ENCODE measurements at regions not wholly inside any gene's neighbourhood (a gene's known extent, or its start where the extent isn't known, plus 50 kb on each side); places are given as distances from the start of the nearest gene placed in this dataset.
"Not testable (repeated sequence)": the region's sequence is repeated elsewhere in the genome, so short reads cannot be mapped to it uniquely, and the experiment has no call there.

DNA sequence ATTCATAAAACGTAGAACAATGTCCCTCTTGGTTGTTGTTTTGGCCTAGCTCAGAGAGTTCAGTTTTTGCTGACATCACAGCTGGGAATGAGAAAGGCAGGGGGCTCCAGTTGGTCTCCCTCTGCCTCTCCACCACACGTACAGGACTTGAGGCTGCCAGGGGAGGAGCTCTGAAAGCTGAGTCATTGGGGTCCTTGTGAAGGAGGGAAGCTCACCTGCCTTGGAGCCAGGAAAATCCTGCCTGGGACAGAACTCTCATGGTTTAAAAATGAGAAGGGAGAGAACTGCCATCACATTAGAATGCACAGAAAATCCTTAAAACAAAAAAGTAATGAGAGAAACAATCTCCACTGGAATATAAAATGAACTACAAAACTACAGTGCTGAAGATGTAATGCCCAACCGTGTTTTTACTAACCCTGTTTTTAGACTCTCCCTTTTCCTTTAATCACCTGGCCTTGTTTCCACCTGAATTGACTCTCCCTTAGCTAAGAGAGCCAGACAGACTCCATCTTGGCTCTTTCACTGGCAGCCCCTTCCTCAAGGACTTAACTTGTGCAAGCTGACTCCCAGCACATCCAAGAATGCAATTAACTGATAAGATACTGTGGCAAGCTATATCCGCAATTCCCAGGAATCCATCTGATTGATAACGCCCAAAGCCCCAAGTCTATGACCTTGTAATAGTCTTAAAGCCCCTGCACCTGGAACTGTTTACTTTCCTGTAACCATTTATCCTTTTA lies 58.6 kb upstream of the TARP start:
- not testable (repeated sequence) for H3K4me3 ChIP-seq (ENCODE audit: low read depth, low read length); DNase-seq (ENCODE audit: low read depth)

GRCh38 chr7:38330861-38331621 lies 57.6 kb upstream of the TARP start:
- no peak overlapping the region for H3K4me3 ChIP-seq (ENCODE audit: low read depth, low read length)
- no peak for DNase-seq (ENCODE audit: low read depth)
- TF ChIP-seq CTCF (IDR thresholded peaks at IDR 0.05; ENCODE audit: insufficient read depth, low read depth, low read length) = peak; percentile 19

DNA sequence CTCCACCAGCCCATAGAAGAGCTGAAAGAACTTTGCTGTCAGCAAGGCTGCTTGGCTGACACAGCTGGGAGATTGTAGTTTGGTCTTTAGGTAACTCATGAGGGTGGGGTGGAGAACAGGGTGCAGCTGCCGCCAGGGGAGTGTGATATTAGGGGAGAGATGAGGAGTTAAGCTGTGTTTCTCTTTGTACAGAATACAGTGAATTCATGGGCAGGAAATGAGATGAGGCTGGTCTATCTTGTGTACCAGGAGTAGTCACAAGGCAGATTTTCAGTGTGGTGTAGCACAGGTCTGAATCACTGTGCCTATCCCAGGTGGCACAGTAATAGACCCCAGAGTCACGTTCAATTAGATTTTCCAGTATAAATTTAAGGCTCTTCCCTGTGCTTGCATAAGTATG lies 56.6 kb upstream of the TARP start:
- H3K4me3 ChIP-seq (ENCODE audit: low read depth, low read length) = no peak overlapping the region
- no peak for TF ChIP-seq CTCF (IDR thresholded peaks at IDR 0.05; ENCODE audit: insufficient read depth, low read depth, low read length)
- DNase-seq (ENCODE audit: low read depth) = no peak

DNA sequence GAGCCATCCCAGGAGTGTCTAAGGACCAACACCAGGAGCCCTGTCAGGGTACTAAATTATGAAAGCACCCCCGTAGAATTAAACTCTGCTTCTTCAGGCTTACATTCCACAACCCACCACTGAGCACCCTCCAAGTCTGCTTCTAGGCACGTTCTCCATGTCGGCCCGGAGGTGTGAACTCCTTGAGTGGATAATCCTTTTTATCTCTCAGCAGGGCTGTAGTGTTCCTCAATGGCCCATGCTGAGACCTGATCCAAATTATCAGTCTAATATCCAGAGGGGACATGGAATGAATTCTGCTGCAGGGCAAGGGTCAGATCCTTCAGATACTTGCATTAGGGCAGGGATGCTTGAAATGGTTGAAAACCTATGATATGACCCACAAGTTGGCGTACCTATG lies 55.9 kb upstream of the TARP start:
- DNase-seq (ENCODE audit: low read depth) = no peak
- no peak for TF ChIP-seq CTCF (IDR thresholded peaks at IDR 0.05; ENCODE audit: insufficient read depth, low read depth, low read length)
- H3K4me3 ChIP-seq (ENCODE audit: low read depth, low read length) = no peak overlapping the region

DNA sequence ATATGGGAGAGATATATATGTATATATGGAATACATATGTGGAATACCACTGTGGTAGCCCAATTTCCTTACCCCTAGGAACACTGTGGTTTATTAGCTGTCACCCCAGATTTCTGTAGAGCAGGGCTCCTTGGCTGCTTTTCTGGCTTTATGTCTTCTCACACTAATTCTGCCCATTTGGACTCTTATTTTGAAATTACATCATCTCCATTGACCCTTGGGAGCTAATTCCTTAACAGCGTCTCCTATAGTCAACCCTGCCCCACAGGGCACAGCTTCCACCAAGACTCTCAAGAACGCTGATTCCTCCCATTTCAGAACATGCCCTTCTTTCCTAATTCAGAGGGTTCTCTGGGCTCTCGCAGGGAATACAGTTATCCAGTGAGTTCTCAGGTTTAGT lies 55.4 kb upstream of the TARP start:
- DNase-seq (ENCODE audit: low read depth) = no peak
- no peak for TF ChIP-seq CTCF (IDR thresholded peaks at IDR 0.05; ENCODE audit: insufficient read depth, low read depth, low read length)
- H3K4me3 ChIP-seq (ENCODE audit: low read depth, low read length) = no peak overlapping the region

DNA sequence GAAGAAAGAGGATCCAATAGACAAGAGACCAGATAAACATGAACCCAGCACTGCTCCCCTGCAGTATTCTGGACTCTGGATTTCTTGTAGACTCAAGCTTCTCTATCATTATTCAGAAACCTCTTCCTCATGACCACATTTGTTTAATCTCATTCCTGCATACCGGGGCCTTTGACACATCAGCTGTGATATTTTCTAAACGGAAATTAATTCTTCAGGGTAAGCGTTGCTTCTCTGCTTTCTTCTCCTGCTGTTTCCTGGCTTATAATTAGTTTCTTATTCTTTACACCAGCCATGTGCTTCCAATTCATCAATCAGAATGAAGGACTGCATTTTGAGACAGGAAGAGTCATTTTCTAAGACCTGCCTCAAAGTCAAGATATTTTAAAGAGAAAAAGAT lies 54.2 kb upstream of the TARP start:
- DNase-seq (ENCODE audit: low read depth) = no peak
- TF ChIP-seq CTCF (IDR thresholded peaks at IDR 0.05; ENCODE audit: insufficient read depth, low read depth, low read length) = no peak

More for the DNA sequence above, 54.2 kb upstream of the TARP start:
- H3K4me3 ChIP-seq (ENCODE audit: low read depth, low read length) = no peak overlapping the region
